ENCODE measurements at regions not wholly inside any gene's neighbourhood (a gene's known extent, or its start where the extent isn't known, plus 50 kb on each side); places are given as distances from the start of the nearest gene placed in this dataset.
A peak's percentile ranks its signal among the peaks of the same experiment; 100 is the strongest.

DNA sequence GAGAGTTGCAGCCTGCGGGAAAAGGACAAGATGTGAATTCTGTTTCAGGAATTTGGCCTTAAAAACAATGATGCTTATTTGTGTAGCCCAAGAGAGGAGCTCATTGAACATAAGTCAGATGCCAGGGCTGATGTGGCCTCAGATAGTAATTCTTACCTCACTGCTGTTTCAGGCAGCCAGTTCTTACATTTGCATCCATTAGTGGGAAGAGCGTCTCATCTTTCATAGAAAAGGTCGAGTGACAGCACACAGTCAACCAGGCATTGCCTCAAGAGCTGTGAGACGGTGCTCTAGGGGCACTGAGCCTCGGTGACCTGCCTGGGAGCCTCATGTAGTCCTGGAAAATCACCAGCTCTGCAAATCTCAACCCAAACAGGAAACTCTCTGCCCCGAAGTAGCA, 174.9 kb upstream of the FRG1 start:
- no peak for TF ChIP-seq TAF1 (IDR thresholded peaks at IDR 0.05; ENCODE audit: borderline replicate concordance, insufficient read depth, low read length)
- no peak for TF ChIP-seq FOXP2 (optimal IDR thresholded peaks at IDR 0.05; ENCODE audit: borderline replicate concordance, extremely low read depth, extremely low read length, insufficient read depth)
- no peak for TF ChIP-seq POLR2AphosphoS5 (IDR thresholded peaks at IDR 0.05; ENCODE audit: low read depth, low read length)

DNA sequence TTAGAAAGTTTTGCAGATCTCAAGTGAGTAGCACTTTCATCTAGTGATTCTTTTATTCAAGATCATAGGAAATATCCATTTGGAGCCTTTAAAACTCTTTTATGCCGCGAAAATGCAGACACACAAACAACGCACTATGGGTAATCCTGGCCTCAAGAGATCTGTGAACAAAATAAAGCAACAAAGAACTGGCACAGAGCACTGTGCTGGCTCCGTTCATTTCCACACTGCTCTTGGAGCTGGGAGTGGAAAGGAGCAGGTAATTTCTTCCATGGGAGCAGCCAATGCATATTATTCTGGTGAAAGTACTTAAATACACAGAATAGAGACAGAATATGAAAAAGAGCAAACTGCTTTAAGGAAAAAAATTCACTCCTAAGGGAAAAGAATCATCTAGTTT, 172.7 kb upstream of the FRG1 start:
- no peak for TF ChIP-seq TAF1 (IDR thresholded peaks at IDR 0.05; ENCODE audit: borderline replicate concordance, insufficient read depth, low read length)
- no peak for TF ChIP-seq SIN3A (IDR thresholded peaks at IDR 0.05; ENCODE audit: borderline replicate concordance, insufficient read depth, low read length)
- TF ChIP-seq FOXP2 (optimal IDR thresholded peaks at IDR 0.05; ENCODE audit: borderline replicate concordance, extremely low read depth, extremely low read length, insufficient read depth) = no peak
- TF ChIP-seq, protein P1, sequence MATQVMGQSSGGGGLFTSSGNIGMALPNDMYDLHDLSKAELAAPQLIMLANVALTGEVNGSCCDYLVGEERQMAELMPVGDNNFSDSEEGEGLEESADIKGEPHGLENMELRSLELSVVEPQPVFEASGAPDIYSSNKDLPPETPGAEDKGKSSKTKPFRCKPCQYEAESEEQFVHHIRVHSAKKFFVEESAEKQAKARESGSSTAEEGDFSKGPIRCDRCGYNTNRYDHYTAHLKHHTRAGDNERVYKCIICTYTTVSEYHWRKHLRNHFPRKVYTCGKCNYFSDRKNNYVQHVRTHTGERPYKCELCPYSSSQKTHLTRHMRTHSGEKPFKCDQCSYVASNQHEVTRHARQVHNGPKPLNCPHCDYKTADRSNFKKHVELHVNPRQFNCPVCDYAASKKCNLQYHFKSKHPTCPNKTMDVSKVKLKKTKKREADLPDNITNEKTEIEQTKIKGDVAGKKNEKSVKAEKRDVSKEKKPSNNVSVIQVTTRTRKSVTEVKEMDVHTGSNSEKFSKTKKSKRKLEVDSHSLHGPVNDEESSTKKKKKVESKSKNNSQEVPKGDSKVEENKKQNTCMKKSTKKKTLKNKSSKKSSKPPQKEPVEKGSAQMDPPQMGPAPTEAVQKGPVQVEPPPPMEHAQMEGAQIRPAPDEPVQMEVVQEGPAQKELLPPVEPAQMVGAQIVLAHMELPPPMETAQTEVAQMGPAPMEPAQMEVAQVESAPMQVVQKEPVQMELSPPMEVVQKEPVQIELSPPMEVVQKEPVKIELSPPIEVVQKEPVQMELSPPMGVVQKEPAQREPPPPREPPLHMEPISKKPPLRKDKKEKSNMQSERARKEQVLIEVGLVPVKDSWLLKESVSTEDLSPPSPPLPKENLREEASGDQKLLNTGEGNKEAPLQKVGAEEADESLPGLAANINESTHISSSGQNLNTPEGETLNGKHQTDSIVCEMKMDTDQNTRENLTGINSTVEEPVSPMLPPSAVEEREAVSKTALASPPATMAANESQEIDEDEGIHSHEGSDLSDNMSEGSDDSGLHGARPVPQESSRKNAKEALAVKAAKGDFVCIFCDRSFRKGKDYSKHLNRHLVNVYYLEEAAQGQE (IDR thresholded peaks at IDR 0.05; ENCODE audit: insufficient read depth in 1 of 2, low read depth in 2 of 2, low read length in 2 of 2) = no peak
- no peak for TF ChIP-seq POLR2AphosphoS5 (IDR thresholded peaks at IDR 0.05; ENCODE audit: low read depth, low read length)

DNA sequence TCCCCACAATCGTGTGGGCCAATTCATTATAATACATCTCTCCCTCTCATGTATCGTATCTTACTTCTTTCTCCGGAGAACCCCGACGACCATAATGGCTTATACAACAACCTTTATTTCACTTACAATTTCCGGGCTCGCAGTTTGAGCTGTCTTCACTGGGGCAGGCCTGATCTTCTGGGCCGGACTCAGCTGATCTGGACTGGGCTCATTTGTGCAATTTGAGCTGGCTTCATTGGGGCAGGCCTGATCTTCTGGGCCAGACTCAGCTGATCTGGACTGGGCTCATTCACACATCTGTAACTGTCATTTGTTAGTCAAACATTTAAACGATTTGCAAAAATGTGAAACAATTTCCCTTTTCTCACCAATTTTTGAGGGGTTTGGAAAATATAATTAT, 171.5 kb upstream of the FRG1 start:
- TF ChIP-seq FOXP2 (optimal IDR thresholded peaks at IDR 0.05; ENCODE audit: borderline replicate concordance, extremely low read depth, extremely low read length, insufficient read depth) = no peak
- no peak for TF ChIP-seq POLR2AphosphoS5 (IDR thresholded peaks at IDR 0.05; ENCODE audit: low read depth, low read length)
- no peak for TF ChIP-seq TAF1 (IDR thresholded peaks at IDR 0.05; ENCODE audit: borderline replicate concordance, insufficient read depth, low read length)
- no peak for TF ChIP-seq SIN3A (IDR thresholded peaks at IDR 0.05; ENCODE audit: borderline replicate concordance, insufficient read depth, low read length)
- TF ChIP-seq, protein P1 (IDR thresholded peaks at IDR 0.05; ENCODE audit: insufficient read depth in 1 of 2, low read depth in 2 of 2, low read length in 2 of 2) = no peak

DNA sequence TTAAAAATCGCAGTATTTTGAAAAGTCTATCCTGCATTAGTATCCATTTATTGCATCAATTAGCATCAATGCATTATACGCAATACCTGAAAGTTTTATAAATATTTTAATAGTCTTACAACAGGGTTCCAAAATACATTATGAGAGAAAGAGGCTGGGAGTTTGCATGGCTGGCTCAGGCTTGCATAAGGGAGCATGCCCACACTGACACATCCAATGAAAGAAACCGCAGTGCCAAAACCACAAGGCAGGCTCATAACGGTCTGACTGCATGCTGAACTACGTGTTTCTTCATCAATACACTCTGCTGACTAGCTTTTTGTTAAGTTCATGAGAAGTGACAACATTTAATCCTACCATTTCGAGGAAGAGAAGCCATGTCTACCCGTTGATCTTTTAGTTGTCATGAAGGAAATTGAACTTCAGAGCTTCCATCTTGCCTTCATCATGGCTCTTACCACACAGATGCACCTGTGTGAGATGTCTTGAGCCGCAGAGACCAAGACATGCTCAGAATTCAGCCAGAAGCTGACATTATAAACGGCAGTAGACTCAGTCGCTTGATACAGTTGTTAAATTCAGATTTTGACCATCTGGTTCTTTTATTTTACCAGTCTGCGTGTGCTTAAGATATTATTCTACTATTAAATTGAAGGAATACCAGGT, 168.8 kb upstream of the FRG1 start:
- TF ChIP-seq SIN3A (IDR thresholded peaks at IDR 0.05; ENCODE audit: borderline replicate concordance, insufficient read depth, low read length) = no peak
- TF ChIP-seq FOXP2 (optimal IDR thresholded peaks at IDR 0.05; ENCODE audit: borderline replicate concordance, extremely low read depth, extremely low read length, insufficient read depth) = no peak
- no peak for TF ChIP-seq POLR2AphosphoS5 (IDR thresholded peaks at IDR 0.05; ENCODE audit: low read depth, low read length)
- TF ChIP-seq TAF1 (IDR thresholded peaks at IDR 0.05; ENCODE audit: borderline replicate concordance, insufficient read depth, low read length) = no peak
- TF ChIP-seq, protein P1 (IDR thresholded peaks at IDR 0.05; ENCODE audit: insufficient read depth in 1 of 2, low read depth in 2 of 2, low read length in 2 of 2) = no peak

DNA sequence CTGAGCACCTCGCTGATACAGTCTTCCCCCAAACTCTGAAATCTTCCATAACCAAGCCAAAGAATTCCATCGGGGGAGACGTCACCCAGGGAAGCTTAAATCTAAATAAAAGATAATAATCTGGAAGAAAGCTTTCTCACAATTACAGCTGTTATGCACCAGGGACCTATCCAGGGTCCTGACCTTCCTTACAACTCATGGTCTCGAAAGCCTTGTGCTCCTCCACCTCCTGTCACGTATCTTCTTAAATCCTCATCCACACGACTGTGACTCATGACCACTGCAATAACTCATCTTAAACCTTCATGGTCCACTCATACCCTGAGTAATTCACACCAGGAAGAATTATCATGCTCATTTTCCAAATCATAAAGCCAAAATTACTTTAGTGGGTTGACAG, 166.8 kb upstream of the FRG1 start:
- no peak for TF ChIP-seq SIN3A (IDR thresholded peaks at IDR 0.05; ENCODE audit: borderline replicate concordance, insufficient read depth, low read length)
- TF ChIP-seq, protein P1 (IDR thresholded peaks at IDR 0.05; ENCODE audit: insufficient read depth in 1 of 2, low read depth in 2 of 2, low read length in 2 of 2) = peak in 1 of 2 experiments; percentile 84; a peak in 2 of 4 replicates
- TF ChIP-seq POLR2AphosphoS5 (IDR thresholded peaks at IDR 0.05; ENCODE audit: low read depth, low read length) = no peak
